Astrocyte of the hippocampus (primary cell): ENCODE measurements at regions not wholly inside any gene's neighbourhood (a gene's known extent, or its start where the extent isn't known, plus 50 kb on each side); places are given as distances from the start of the nearest gene placed in this dataset.
"Not testable (repeated sequence)": the region's sequence is repeated elsewhere in the genome, so short reads cannot be mapped to it uniquely, and the experiment has no call there.

Source experiments
- DNase-seq: peaks from one replicate; pipeline ENCODE4 v3.0.0; 2011; ENCODE audit warnings: low read depth, low spot score

- no peak for DNase-seq
Measured at GRCh38 chr6:6479785-6480184, 108.7 kb upstream of the LY86 start.

- DNase-seq, result no peak
Measured at GRCh38 chr6:6482256-6482655, 106.3 kb upstream of the LY86 start.

GRCh38 chr6:6483168-6483567 is 105.4 kb upstream of the LY86 start:
- no peak for DNase-seq

GRCh38 chr6:6483733-6484132 is 104.8 kb upstream of the LY86 start:
- DNase-seq, result no peak

GRCh38 chr6:6484681-6485080 is 103.8 kb upstream of the LY86 start:
- no peak for DNase-seq

GRCh38 chr6:6486595-6486994 is 101.9 kb upstream of the LY86 start:
- no peak for DNase-seq

GRCh38 chr6:6491761-6492160 is 96.8 kb upstream of the LY86 start:
- DNase-seq, result no peak

GRCh38 chr6:6492675-6493074 is 95.8 kb upstream of the LY86 start:
- DNase-seq, result no peak

- not testable (repeated sequence) for DNase-seq
Measured at GRCh38 chr6:6494139-6494538, 94.4 kb upstream of the LY86 start.

- DNase-seq, result peak; percentile 53
Measured at GRCh38 chr6:6494677-6495076, 93.8 kb upstream of the LY86 start.

- DNase-seq, result no peak
Measured at GRCh38 chr6:6495851-6496250, 92.7 kb upstream of the LY86 start.

- no peak for DNase-seq
Measured at GRCh38 chr6:6497541-6497940, 91.0 kb upstream of the LY86 start.

- DNase-seq, result peak; percentile 21
Measured at GRCh38 chr6:6497976-6498375, 90.5 kb upstream of the LY86 start.

- DNase-seq, result no peak
Measured at GRCh38 chr6:6503191-6503590, 85.3 kb upstream of the LY86 start.

GRCh38 chr6:6505111-6505510 is 83.4 kb upstream of the LY86 start:
- DNase-seq, result no peak

- no peak for DNase-seq
Measured at GRCh38 chr6:6508643-6509042, 79.9 kb upstream of the LY86 start.

- DNase-seq, result no peak
Measured at GRCh38 chr6:6509284-6509683, 79.2 kb upstream of the LY86 start.

- no peak for DNase-seq
Measured at GRCh38 chr6:6512711-6513110, 75.8 kb upstream of the LY86 start.

- no peak for DNase-seq
Measured at GRCh38 chr6:6515691-6516607, 72.6 kb upstream of the LY86 start.

GRCh38 chr6:6516666-6517458 is 71.7 kb upstream of the LY86 start:
- no peak for DNase-seq

- no peak for DNase-seq
Measured at GRCh38 chr6:6518631-6519427, 69.7 kb upstream of the LY86 start.

GRCh38 chr6:6521961-6522482 is 66.5 kb upstream of the LY86 start:
- DNase-seq, result no peak
